ENCODE measurements at regions not wholly inside any gene's neighbourhood (a gene's known extent, or its start where the extent isn't known, plus 50 kb on each side); places are given as distances from the start of the nearest gene placed in this dataset.

- DNase-seq (ENCODE audit: low read depth in 2 of 3, low spot score in 2 of 3), result no peak
Measured at GRCh38 chr3:106256249-106256957, 387.6 kb upstream of the CBLB start.

DNA sequence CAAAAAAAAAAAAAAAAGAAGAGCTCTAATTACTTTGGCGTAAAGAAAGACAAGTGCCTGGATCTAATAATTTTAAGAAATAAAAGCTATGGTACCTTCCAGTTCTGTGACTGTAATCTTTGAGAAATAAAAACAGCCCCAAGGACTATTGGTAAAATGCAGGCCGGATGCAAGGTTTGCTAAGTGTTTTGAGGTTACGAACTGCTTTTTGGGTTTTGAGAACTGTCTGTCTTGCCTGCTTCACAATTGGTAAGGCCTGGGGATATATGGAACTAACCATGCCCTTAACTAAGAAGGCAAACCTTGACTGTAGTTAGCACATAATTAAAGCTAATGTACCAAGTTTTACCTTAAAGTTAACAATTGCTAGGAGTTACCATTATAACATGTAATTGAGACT, 388.4 kb upstream of the CBLB start:
- no peak for DNase-seq (ENCODE audit: low read depth in 2 of 3, low spot score in 2 of 3)

- DNase-seq (ENCODE audit: low read depth in 2 of 3, low spot score in 2 of 3), result no peak
Measured at GRCh38 chr3:106261396-106261795, 392.6 kb upstream of the CBLB start.

DNA sequence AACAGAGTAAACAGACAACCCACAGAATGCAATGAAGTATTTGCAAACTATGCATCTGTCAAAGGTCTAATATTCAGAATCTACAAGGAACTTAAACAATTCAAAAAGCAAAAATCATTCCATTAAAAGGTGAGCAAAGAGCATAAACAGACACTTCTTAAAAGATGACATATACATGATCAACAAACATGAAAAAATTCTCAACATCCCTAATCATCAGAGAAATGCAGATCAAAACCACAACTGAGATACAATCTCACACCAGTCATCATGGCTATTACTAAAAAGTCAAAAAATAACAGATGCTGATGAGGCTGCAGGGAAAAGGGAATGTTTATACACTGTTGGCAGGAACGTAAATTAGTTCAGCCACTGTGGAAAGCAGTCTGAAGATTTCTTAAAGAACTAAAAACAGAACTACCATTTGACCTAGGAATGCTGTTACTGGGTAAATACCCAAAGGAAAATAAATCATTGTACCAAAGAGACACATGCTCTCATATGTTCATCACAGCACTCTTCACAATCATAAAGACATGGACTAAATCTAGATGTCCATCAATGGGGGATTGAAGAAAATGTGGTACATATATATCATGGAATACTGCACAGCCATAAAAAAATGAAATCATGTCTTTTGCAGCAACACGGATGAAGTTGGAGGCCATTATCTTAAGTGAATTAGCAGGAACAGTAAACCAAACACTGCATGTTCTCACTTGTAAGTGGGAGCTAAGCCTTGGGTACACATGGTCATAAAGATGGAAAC, 393.3 kb upstream of the CBLB start:
- DNase-seq (ENCODE audit: low read depth in 2 of 3, low spot score in 2 of 3), result no peak

GRCh38 chr3:106263011-106263410, 394.2 kb upstream of the CBLB start:
- DNase-seq (ENCODE audit: low read depth in 2 of 3, low spot score in 2 of 3), result no peak

GRCh38 chr3:106263546-106263945, 394.7 kb upstream of the CBLB start:
- no peak for DNase-seq (ENCODE audit: low read depth in 2 of 3, low spot score in 2 of 3)

DNA sequence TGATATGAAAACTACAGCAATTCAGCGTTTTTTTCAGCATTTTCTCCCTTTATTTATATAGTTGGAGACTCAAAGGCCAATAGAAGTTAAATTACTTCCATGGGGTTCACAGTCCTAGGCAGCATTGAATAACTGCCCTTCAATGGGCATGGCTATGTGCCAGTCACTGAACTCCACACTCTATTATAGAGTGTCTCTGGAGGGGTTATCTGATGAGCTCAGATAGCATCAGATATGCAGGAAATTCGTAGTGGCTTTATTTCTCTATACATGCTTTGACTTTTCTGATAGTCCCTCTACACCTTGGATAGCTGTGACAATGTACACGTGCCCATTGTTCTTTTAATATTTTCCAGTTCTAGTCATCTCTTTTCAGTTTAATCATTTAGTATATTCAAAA, 396.9 kb upstream of the CBLB start:
- no peak for DNase-seq (ENCODE audit: low read depth in 2 of 3, low spot score in 2 of 3)

DNA sequence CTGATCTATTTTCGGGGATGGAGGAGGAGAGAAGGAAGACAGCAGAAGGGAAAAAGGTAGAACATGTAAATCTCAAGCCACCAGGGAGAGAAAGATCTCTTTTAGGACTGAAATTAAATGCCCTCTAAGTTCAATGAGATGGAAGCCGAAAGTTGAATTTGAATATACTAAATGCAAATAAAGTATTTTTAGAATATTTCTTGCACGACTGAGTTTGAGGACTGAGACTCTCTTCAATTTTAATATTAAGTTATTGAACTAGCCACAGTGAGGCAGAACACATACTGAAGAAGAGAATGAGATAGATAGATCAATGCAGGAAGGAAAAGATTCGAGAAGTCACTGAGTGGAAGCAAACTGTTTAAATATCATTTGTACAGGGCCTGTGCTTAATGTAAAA, 399.9 kb upstream of the CBLB start:
- DNase-seq (ENCODE audit: low read depth in 2 of 3, low spot score in 2 of 3), result no peak

GRCh38 chr3:106272302-106272701, 403.5 kb upstream of the CBLB start:
- no peak for DNase-seq (ENCODE audit: low read depth in 2 of 3, low spot score in 2 of 3)

DNA sequence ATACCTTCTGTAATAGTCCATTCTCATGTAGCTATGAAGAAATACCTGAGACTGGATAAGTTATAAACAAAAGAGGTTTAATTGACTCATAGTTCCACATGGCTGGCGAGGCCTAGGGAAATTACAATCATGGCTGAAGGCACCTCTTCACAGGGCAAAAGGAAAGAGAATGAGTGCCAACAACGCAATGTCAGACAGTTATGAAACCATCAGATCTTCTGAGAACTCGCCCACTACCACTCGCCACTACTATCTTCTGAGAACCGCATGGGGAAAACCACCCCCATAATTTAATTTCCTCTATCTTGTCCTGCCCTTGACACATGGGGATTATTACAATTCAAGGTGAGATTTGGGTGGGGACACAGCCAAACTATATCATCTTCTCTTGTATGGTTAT, 406.8 kb upstream of the CBLB start:
- no peak for DNase-seq (ENCODE audit: low read depth in 2 of 3, low spot score in 2 of 3)

DNA sequence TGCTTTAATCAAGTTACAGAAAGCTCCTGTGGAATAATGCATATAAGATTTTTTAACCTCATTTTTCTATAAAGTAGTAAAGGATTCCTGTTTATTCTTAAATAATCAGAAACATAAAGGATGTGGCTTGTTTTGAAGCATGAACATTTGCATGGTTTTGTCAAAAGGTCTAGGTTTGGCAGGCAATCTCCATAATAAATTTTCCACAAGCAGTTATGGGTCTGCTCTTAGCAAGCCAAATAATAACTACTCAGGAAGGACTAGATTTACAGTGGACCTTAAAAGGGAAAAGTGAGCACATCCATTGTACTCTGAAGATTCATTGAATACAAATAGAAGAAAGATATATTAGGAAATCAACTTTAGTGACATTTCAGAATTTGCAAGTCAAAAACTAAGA, 407.3 kb upstream of the CBLB start:
- no peak for DNase-seq (ENCODE audit: low read depth in 2 of 3, low spot score in 2 of 3)

- no peak for DNase-seq (ENCODE audit: low read depth in 2 of 3, low spot score in 2 of 3)
Measured at GRCh38 chr3:106276755-106277612, 408.2 kb upstream of the CBLB start.

DNA sequence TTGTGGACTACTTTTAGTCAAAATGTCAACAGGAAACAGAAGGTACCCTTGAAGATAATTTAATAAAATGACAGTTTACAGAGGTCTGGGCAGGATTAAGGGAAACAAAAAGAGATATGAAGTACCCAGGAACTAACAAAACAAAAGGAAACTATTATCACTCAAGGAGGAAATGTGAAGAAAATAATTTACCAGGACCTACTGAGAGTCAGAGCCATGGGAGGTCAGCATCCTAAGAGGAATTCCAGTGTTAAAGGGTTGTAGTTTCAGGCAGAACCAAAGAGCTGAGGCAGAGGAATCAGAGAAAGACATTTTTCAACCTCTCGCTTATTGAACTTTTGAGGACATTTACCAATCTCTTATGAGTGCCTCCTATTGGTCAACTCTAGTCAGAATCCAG, 408.9 kb upstream of the CBLB start:
- no peak for DNase-seq (ENCODE audit: low read depth in 2 of 3, low spot score in 2 of 3)

DNA sequence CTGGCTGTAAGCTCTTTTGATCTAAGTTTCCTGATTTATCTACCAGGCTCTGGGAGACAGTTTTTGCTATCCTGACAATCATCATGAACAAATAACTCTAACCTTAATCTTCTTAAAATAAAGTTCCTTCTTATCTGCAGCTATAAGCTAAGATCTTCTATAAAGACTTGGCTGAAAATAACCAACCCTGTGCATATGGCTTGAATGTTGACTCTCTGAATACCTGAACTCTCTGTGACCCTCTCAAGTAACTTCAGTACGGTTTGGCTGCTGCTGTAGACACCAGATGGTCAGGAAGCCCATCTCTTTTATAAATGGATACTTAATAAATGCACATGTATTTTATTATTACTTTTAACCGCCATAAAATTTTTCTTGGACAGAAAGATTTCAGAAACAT, 412.4 kb upstream of the CBLB start:
- no peak for DNase-seq (ENCODE audit: low read depth in 2 of 3, low spot score in 2 of 3)

DNA sequence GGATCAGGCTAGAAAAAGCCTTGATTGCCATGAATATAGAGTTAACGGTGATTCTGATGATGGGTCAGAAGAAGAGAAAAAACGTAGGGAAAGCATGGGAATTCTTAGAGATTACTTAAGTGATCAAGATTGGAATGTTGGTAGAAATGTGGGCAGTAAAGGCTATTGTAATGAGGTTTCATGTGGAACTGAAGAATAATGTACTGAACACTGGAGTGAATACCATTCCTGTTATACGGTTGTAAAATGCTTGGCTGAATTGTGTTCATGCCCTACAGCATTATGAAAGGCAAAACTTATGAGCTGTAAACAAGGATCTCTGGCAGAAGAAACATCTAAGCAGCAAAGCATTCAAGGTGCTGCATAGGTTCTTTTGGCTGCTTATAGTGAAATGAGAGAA, 414.1 kb upstream of the CBLB start:
- no peak for DNase-seq (ENCODE audit: low read depth in 2 of 3, low spot score in 2 of 3)

GRCh38 chr3:106288781-106289180, 420.0 kb upstream of the CBLB start:
- no peak for DNase-seq (ENCODE audit: low read depth in 2 of 3, low spot score in 2 of 3)

GRCh38 chr3:106290304-106290997, 421.6 kb upstream of the CBLB start:
- DNase-seq (ENCODE audit: low read depth in 2 of 3, low spot score in 2 of 3), result no peak

GRCh38 chr3:106293161-106293560, 424.3 kb upstream of the CBLB start:
- no peak for DNase-seq (ENCODE audit: low read depth in 2 of 3, low spot score in 2 of 3)

GRCh38 chr3:106294121-106294520, 425.3 kb upstream of the CBLB start:
- DNase-seq (ENCODE audit: low read depth in 2 of 3, low spot score in 2 of 3), result no peak

- DNase-seq (ENCODE audit: low read depth in 2 of 3, low spot score in 2 of 3), result no peak
Measured at GRCh38 chr3:106296062-106296461, 427.2 kb upstream of the CBLB start.
